ENCODE measurements at regions not wholly inside any gene's neighbourhood (a gene's known extent, or its start where the extent isn't known, plus 50 kb on each side); places are given as distances from the start of the nearest gene placed in this dataset.

- Histone ChIP-seq H3K9ac (no peak overlapping the region), H3K27me3 (no peaks in the 10 kb centered on the region)
- no peak for TF ChIP-seq Cebpa-rat (IDR thresholded peaks at IDR 0.05)
Measured at GRCh38 chr13:57784633-57785032, 153.1 kb downstream of the PCDH17 start.

GRCh38 chr13:57787058-57787791 lies 155.7 kb downstream of the PCDH17 start:
- H3K4me1 ChIP-seq = no peaks in the 10 kb centered on the region
- H3K4me3 ChIP-seq = no peak overlapping the region
- no peak overlapping the region for H3K4me2 ChIP-seq
- peaks cover 0 to 9% (median 0%) of the 10 kb centered on the region in 11 experiments; a peak in 1 of 22 replicates for H3K9me3 ChIP-seq (replicated peaks in 1 of 11)
- no peaks in the 10 kb centered on the region for H3K27me3 ChIP-seq
- no peak overlapping the region for H3K9ac ChIP-seq
- no peaks in the 10 kb centered on the region for H3K36me3 ChIP-seq
- H4K20me1 ChIP-seq = no peaks in the 10 kb centered on the region
- H3K27ac ChIP-seq = no peak overlapping the region
- TF ChIP-seq Cebpa-rat (IDR thresholded peaks at IDR 0.05) = no peak

More at GRCh38 chr13:57784633-57785032, 153.1 kb downstream of the PCDH17 start:
- Histone ChIP-seq H3K9me3 (replicated peaks in 1 of 11) (peaks cover 0 to 9% (median 0%) of the 10 kb centered on the region in 11 experiments; a peak in 1 of 22 replicates), H3K4me1 (no peaks in the 10 kb centered on the region), H4K20me1 (no peaks in the 10 kb centered on the region), H3K36me3 (no peaks in the 10 kb centered on the region), H3K4me3 (no peak overlapping the region), H3K27ac (no peak overlapping the region), H3K4me2 (no peak overlapping the region)

GRCh38 chr13:57799624-57800023 lies 168.1 kb downstream of the PCDH17 start:
- Histone ChIP-seq H4K20me1 (no peaks in the 10 kb centered on the region), H3K4me1 (no peaks in the 10 kb centered on the region), H3K27me3 (no peaks in the 10 kb centered on the region), H3K9ac (no peak overlapping the region), H3K4me2 (no peak overlapping the region), H3K9me3 (replicated peaks in 1 of 11) (no peaks in the 10 kb centered on the region), H3K27ac (no peak overlapping the region), H3K36me3 (no peaks in the 10 kb centered on the region), H3K4me3 (no peak overlapping the region)
- no peak for TF ChIP-seq Cebpa-rat (IDR thresholded peaks at IDR 0.05)

GRCh38 chr13:57813651-57814050 lies 182.1 kb downstream of the PCDH17 start:
- peaks cover 0 to 6% (median 0%) of the 10 kb centered on the region in 11 experiments; a peak in 2 of 22 replicates for H3K9me3 ChIP-seq (replicated peaks in 1 of 11)
- H3K4me1 ChIP-seq = peaks cover 0 to 3% (median 0%) of the 10 kb centered on the region in 10 experiments; a peak in 5 of 20 replicates
- TF ChIP-seq Cebpa-rat (IDR thresholded peaks at IDR 0.05) = no peak
- no peaks in the 10 kb centered on the region for H3K36me3 ChIP-seq
- H3K9ac ChIP-seq = no peak overlapping the region
- H3K27ac ChIP-seq = no peak overlapping the region
- H3K4me3 ChIP-seq = no peak overlapping the region
- no peak overlapping the region for H3K4me2 ChIP-seq
- no peaks in the 10 kb centered on the region for H4K20me1 ChIP-seq
- H3K27me3 ChIP-seq = no peaks in the 10 kb centered on the region

- H3K4me3 ChIP-seq = no peak overlapping the region
- peaks cover 0 to 13% (median 0%) of the 10 kb centered on the region in 10 experiments; a peak in 5 of 20 replicates for H3K4me1 ChIP-seq
- H3K4me2 ChIP-seq = no peak overlapping the region
- H3K27me3 ChIP-seq = 0 out of 22 replicates have a peak, but pooled peaks cover 0 to under 1% (median 0%) of the 10 kb centered on the region in 11 experiments
- no peaks in the 10 kb centered on the region for H3K36me3 ChIP-seq
- no peak overlapping the region for H3K9ac ChIP-seq
- no peak overlapping the region for H3K27ac ChIP-seq
- no peak for TF ChIP-seq Cebpa-rat (IDR thresholded peaks at IDR 0.05)
- peaks cover 0 to 5% (median 0%) of the 10 kb centered on the region in 11 experiments; a peak in 2 of 22 replicates for H3K9me3 ChIP-seq (replicated peaks in 1 of 11)
- H4K20me1 ChIP-seq = no peaks in the 10 kb centered on the region
Measured at GRCh38 chr13:57815600-57815999, 184.1 kb downstream of the PCDH17 start.

GRCh38 chr13:57820924-57821323 lies 189.4 kb downstream of the PCDH17 start:
- no peak overlapping the region for H3K9ac ChIP-seq
- no peak overlapping the region for H3K27ac ChIP-seq
- peaks cover 0 to 14% (median 0%) of the 10 kb centered on the region in 11 experiments; a peak in 2 of 22 replicates for H3K27me3 ChIP-seq
- peaks cover 5 to 17% (median 11%) of the 10 kb centered on the region in 11 experiments; a peak in 20 of 22 replicates for H3K9me3 ChIP-seq (replicated peaks in 1 of 11)
- peaks cover 0 to 13% (median 0%) of the 10 kb centered on the region in 10 experiments; a peak in 5 of 20 replicates for H3K4me1 ChIP-seq
- H3K4me2 ChIP-seq = no peak overlapping the region
- H4K20me1 ChIP-seq = no peaks in the 10 kb centered on the region
- H3K4me3 ChIP-seq = no peak overlapping the region
- TF ChIP-seq Cebpa-rat (IDR thresholded peaks at IDR 0.05) = no peak
- H3K36me3 ChIP-seq = no peaks in the 10 kb centered on the region

GRCh38 chr13:57823704-57824103 lies 192.2 kb downstream of the PCDH17 start:
- Histone ChIP-seq H3K9me3 (replicated peaks in 1 of 11) (peaks cover 5 to 17% (median 11%) of the 10 kb centered on the region in 11 experiments; a peak in 20 of 22 replicates), H3K27me3 (peaks cover 0 to 14% (median 0%) of the 10 kb centered on the region in 11 experiments; a peak in 2 of 22 replicates), H3K4me2 (peak overlapping the region in 1 of 11 experiments; percentile 15; a peak in 1 of 22 replicates), H3K9ac (no peak overlapping the region), H3K4me1 (peaks cover 0 to 11% (median 0%) of the 10 kb centered on the region in 10 experiments; a peak in 5 of 20 replicates), H3K4me3 (no peak overlapping the region), H3K36me3 (no peaks in the 10 kb centered on the region), H4K20me1 (no peaks in the 10 kb centered on the region), H3K27ac (no peak overlapping the region)
- TF ChIP-seq Cebpa-rat (IDR thresholded peaks at IDR 0.05) = no peak

- no peaks in the 10 kb centered on the region for H3K36me3 ChIP-seq
- no peaks in the 10 kb centered on the region for H4K20me1 ChIP-seq
- H3K27me3 ChIP-seq = peaks cover 0 to 14% (median 0%) of the 10 kb centered on the region in 11 experiments; a peak in 2 of 22 replicates
- peaks cover 0 to 7% (median 0%) of the 10 kb centered on the region in 10 experiments; a peak in 4 of 20 replicates for H3K4me1 ChIP-seq
- TF ChIP-seq Cebpa-rat (IDR thresholded peaks at IDR 0.05) = no peak
- peak overlapping the region in 1 of 11 experiments; percentile 15; a peak in 1 of 22 replicates for H3K4me2 ChIP-seq
- H3K9ac ChIP-seq = no peak overlapping the region
- no peak overlapping the region for H3K27ac ChIP-seq
- H3K4me3 ChIP-seq = no peak overlapping the region
- H3K9me3 ChIP-seq (replicated peaks in 1 of 11) = peaks cover 5 to 17% (median 11%) of the 10 kb centered on the region in 11 experiments; a peak in 20 of 22 replicates
Measured at GRCh38 chr13:57824121-57824520, 192.6 kb downstream of the PCDH17 start.

- Histone ChIP-seq H3K4me1 (0 out of 20 replicates have a peak, but pooled peaks cover 0 to 4% (median 0%) of the 10 kb centered on the region in 10 experiments), H3K9me3 (replicated peaks in 1 of 11) (peaks cover 5 to 17% (median 11%) of the 10 kb centered on the region in 11 experiments; a peak in 20 of 22 replicates), H3K27ac (no peak overlapping the region), H3K36me3 (no peaks in the 10 kb centered on the region), H3K4me2 (no peak overlapping the region), H3K9ac (no peak overlapping the region), H4K20me1 (no peaks in the 10 kb centered on the region), H3K27me3 (peaks cover 0 to 14% (median 0%) of the 10 kb centered on the region in 11 experiments; a peak in 2 of 22 replicates), H3K4me3 (no peak overlapping the region)
- no peak for TF ChIP-seq Cebpa-rat (IDR thresholded peaks at IDR 0.05)
Measured at GRCh38 chr13:57825066-57825465, 193.5 kb downstream of the PCDH17 start.

All from BLaER1 treated with 17β-estradiol and CSF1 and Interleukin-3, amounts not matched to agents 10 nM and 100 nM (cell line).